K562 (cell line): ENCODE measurements at regions not wholly inside any gene's neighbourhood (a gene's known extent, or its start where the extent isn't known, plus 50 kb on each side); places are given as distances from the start of the nearest gene placed in this dataset.

Source experiments
- ATAC-seq: fragments of 200-7000 bp; cut with Tn5 transposase; 3 replicates; pipeline ENCODE4 v1.9.1; 2020; ENCODE audit warnings: moderate library complexity
- BruUV-seq: library from RNA; stranded (reverse); fragments of 400-500 nt; replicated peaks from 2 replicates; lab custom pipeline; 2021; lab: Mats Ljungman, UMichigan
- CTCF ChIA-PET: fragments of 300-600 bp; formaldehyde crosslinking; extraction: SDS; loops from one replicate; lab custom pipeline; 2021; ENCODE audit warnings: low intra/inter-chr PET ratio; lab: Yijun Ruan, JAX
- POLR2A ChIA-PET: fragments of 300-600, 350-650 bp; sonication (Branson Sonifier 250); formaldehyde crosslinking; extraction: SDS; loops from one replicate; lab custom pipeline; 2021; ENCODE audit warnings: antibody characterized with exemption, inconsistent platforms; lab: Yijun Ruan, JAX
- DNase-seq, 4 experiments: peaks; one replicate each; pipeline versions ENCODE4 v3.0.0 to v3.0.0-alpha.2; 2011 to 2018; ENCODE audit warnings: low spot score in 3 of 4, mixed read lengths in 3 of 4; ENCODE audit errors: extremely low read depth in 1 of 4
- FAIRE-seq: peaks from 2 replicates; lab custom pipeline; 2011; peaks lifted over from hg19 to GRCh38; lab: Jason Lieb, UNC
- H2AFZ ChIP-seq: 2 replicates; pipeline ENCODE4 v1.6.0; 2011; ENCODE audit warnings: low read depth, low read length, control low read depth, inconsistent platforms
- H3K27ac ChIP-seq: fragments of 200-600 bp; 3 replicates; pipeline ENCODE4 v1.8.0; 2011; ENCODE audit warnings: low read depth, mild to moderate bottlenecking, control low read depth, inconsistent platforms, low read length, moderate library complexity, mixed read lengths; ENCODE audit errors: extremely low read depth
- H3K27me3 ChIP-seq, 2 experiments: fragments of 300-600 bp in 1 of 2; 2 replicates in 1 of 2; 3 replicates in 1 of 2; pipeline versions ENCODE4 v1.6.0 to v1.8.0; 2011; ENCODE audit warnings: inconsistent platforms in 2 of 2, low read length in 2 of 2, mild to moderate bottlenecking in 1 of 2, mixed read lengths in 1 of 2, moderate library complexity in 1 of 2; ENCODE audit not compliant: control insufficient read depth in 2 of 2, insufficient read depth in 2 of 2
- H3K36me3 ChIP-seq: fragments of 300-600 bp; 3 replicates; pipeline ENCODE4 v1.8.0; 2011; ENCODE audit warnings: mild to moderate bottlenecking, low read length, inconsistent platforms; ENCODE audit not compliant: control insufficient read depth, insufficient read depth
- H3K4me1 ChIP-seq, 2 experiments: fragments of 200-600 bp in 1 of 2; replicated peaks in 1 of 2; 2 replicates in 1 of 2; 3 replicates in 1 of 2; pipeline versions ENCODE4 v1.5.1 to v1.8.0; 2011; ENCODE audit warnings: inconsistent platforms in 2 of 2, low read length in 2 of 2, mild to moderate bottlenecking in 1 of 2, mixed read lengths in 1 of 2, moderate library complexity in 1 of 2; ENCODE audit not compliant: control insufficient read depth in 2 of 2, insufficient read depth in 2 of 2
- H3K4me2 ChIP-seq: 2 replicates; pipeline ENCODE4 v1.6.1; 2011; ENCODE audit warnings: low read length, control low read depth, inconsistent platforms, mixed read lengths; ENCODE audit not compliant: insufficient read depth
- H3K4me3 ChIP-seq: fragments of 200-600 bp; sonication (generic), shearing (Covaris generic); 2 replicates; pipeline ENCODE4 v1.5.1; 2016; ENCODE audit warnings: control low read depth, inconsistent platforms
- H3K79me2 ChIP-seq: fragments of 200-600 bp; 3 replicates; pipeline ENCODE4 v1.8.0; 2011; ENCODE audit warnings: low read length, inconsistent platforms; ENCODE audit not compliant: control insufficient read depth, insufficient read depth
- H3K9ac ChIP-seq, 2 experiments: 2 replicates each; pipeline versions ENCODE4 v1.6.0 to v1.6.1; 2011; ENCODE audit warnings: low read depth in 2 of 2, low read length in 2 of 2, control low read depth in 1 of 2, inconsistent platforms in 1 of 2, mild to moderate bottlenecking in 1 of 2, mixed read lengths in 1 of 2; ENCODE audit not compliant: insufficient read depth in 1 of 2
- H3K9me1 ChIP-seq: one replicate; pipeline ENCODE4 v1.6.0; 2011; ENCODE audit warnings: inconsistent platforms, mild to moderate bottlenecking, low read length, moderate library complexity; ENCODE audit not compliant: control insufficient read depth, insufficient read depth
- H3K9me3 ChIP-seq: replicated peaks from 2 replicates; pipeline ENCODE4 v1.5.1; 2011; ENCODE audit warnings: low read depth, low read length, inconsistent platforms; ENCODE audit not compliant: control insufficient read depth, insufficient read depth
- H4K20me1 ChIP-seq: replicated peaks from 2 replicates; pipeline ENCODE4 v1.6.1; 2011; ENCODE audit warnings: low read length, inconsistent platforms, mixed read lengths; ENCODE audit not compliant: control insufficient read depth, insufficient read depth
- ARNT ChIP-seq, 2 experiments: fragments of 450-650 bp; IDR thresholded peaks; 2 replicates each; pipeline ENCODE4 v1.6.1; 2016; ENCODE audit warnings: mild to moderate bottlenecking in 1 of 2
- KDM2B ChIP-seq: fragments of 250-450 bp; sonication (Bioruptor Pico); IDR thresholded peaks from 2 replicates; pipeline ENCODE4 v1.8.0; 2021; ENCODE audit warnings: mild to moderate bottlenecking, moderate library complexity
- MEF2D ChIP-seq: conservative IDR thresholded peaks from 2 replicates; pipeline ENCODE4 v1.6.1; 2016; ENCODE audit warnings: low read depth, missing genetic modification characterization, missing compliant biosample characterization
- PCBP2 ChIP-seq: fragments of 200-400 bp; formaldehyde crosslinking; IDR thresholded peaks from 2 replicates; pipeline ENCODE4 v1.6.1; 2018; ENCODE audit warnings: low read length, low read depth, mild to moderate bottlenecking, moderate library complexity; ENCODE audit not compliant: poor library complexity, severe bottlenecking
- POLR2AphosphoS2 ChIP-seq: IDR thresholded peaks from 2 replicates; pipeline ENCODE4 v1.6.1; 2012; ENCODE audit warnings: low read length, improper control_type of control experiment
- TBP ChIP-seq: optimal IDR thresholded peaks from 2 replicates; pipeline ENCODE3; 2011; ENCODE audit warnings: low read depth, low read length, improper control_type of control experiment
- ZC3H11A ChIP-seq: IDR thresholded peaks from 2 replicates; pipeline ENCODE4 v1.6.1; 2012; ENCODE audit warnings: low read depth, low read length, improper control_type of control experiment
- ZNF12 ChIP-seq: sonication (generic); formaldehyde crosslinking; IDR thresholded peaks from 2 replicates; pipeline ENCODE4 v1.4.0; 2020; ENCODE audit warnings: mild to moderate bottlenecking, missing genetic modification reagents
- WGBS: fragments of 100-300 bp; shearing (Covaris generic); methylation state at CpG from one replicate; pipeline ENCODE4 v1.1.6; 2016; ENCODE audit warnings: low coverage, mixed read lengths; ENCODE audit not compliant: insufficient coverage; ENCODE audit errors: missing lambda C conversion rate; 5-methylcytosine and 5-hydroxymethylcytosine counted together
- in situ Hi-C: fragments of 300-500 bp; cut with MboI; formaldehyde crosslinking; loops from 4 replicates; pipeline ENCODE4 v1.15.0; 2018; ENCODE audit warnings: inconsistent platforms, mixed read lengths
- intact Hi-C: fragments of 100-400 bp; cut with micrococcal nuclease; formaldehyde crosslinking; loops from 2 replicates; pipeline ENCODE4 v1.14.2; 2022
- TF ChIP-seq, protein P1 (sequence below): fragments of 450-650 bp; formaldehyde crosslinking; IDR thresholded peaks from 2 replicates; pipeline ENCODE4 v1.4.0; 2020; ENCODE audit warnings: mild to moderate bottlenecking, mixed read lengths
- TF ChIP-seq, protein P2 (sequence below): fragments of 250-450 bp; sonication (Bioruptor Pico); IDR thresholded peaks from 2 replicates; pipeline ENCODE4 v1.4.0; 2020; ENCODE audit warnings: mild to moderate bottlenecking, moderate library complexity
- TF ChIP-seq, protein P3 (sequence below), 2 experiments: IDR thresholded peaks; 2 replicates each; pipeline ENCODE4 v1.6.1; 2012; ENCODE audit warnings: improper control_type of control experiment in 2 of 2, low read depth in 2 of 2, low read length in 2 of 2, borderline replicate concordance in 1 of 2

DNA sequence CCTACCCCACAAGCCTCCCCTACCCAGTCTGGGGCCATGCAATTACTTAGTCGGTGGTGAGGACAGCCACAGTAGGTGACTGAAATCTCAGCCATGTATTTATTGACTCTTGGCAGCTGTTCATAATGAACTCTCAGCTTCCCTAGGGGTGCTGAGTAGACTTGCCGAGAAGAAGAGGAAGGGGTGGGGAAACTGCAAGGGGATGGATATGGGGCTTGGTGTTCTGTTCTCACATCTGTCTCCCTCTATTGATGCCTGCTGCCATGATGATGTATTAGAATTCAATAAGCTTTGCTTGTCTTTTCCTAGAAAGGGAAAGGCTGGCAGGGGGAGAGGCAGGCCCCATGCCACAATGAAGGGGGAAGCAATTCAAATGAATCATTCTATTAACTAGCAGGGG lies 112.9 kb downstream of the GP2 start:
- H3K9me1 ChIP-seq, result no peaks in the 10 kb centered on the region
- TF ChIP-seq KDM2B (CRISPR knock-in tag) (no peak), TBP (no peak), ARNT (IDR thresholded peaks at IDR 0.05) (no peak), POLR2AphosphoS2 (no peak), ZC3H11A (no peak), MEF2D (tag) (no peak), PCBP2 (no peak), ZNF12 (CRISPR knock-in tag) (no peak)
- TF ChIP-seq, protein P1, sequence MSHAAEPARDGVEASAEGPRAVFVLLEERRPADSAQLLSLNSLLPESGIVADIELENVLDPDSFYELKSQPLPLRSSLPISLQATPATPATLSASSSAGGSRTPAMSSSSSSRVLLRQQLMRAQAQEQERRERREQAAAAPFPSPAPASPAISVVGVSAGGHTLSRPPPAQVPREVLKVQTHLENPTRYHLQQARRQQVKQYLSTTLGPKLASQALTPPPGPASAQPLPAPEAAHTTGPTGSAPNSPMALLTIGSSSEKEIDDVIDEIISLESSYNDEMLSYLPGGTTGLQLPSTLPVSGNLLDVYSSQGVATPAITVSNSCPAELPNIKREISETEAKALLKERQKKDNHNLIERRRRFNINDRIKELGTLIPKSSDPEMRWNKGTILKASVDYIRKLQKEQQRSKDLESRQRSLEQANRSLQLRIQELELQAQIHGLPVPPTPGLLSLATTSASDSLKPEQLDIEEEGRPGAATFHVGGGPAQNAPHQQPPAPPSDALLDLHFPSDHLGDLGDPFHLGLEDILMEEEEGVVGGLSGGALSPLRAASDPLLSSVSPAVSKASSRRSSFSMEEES (CRISPR knock-in tag), result no peak
- TF ChIP-seq, protein P2, sequence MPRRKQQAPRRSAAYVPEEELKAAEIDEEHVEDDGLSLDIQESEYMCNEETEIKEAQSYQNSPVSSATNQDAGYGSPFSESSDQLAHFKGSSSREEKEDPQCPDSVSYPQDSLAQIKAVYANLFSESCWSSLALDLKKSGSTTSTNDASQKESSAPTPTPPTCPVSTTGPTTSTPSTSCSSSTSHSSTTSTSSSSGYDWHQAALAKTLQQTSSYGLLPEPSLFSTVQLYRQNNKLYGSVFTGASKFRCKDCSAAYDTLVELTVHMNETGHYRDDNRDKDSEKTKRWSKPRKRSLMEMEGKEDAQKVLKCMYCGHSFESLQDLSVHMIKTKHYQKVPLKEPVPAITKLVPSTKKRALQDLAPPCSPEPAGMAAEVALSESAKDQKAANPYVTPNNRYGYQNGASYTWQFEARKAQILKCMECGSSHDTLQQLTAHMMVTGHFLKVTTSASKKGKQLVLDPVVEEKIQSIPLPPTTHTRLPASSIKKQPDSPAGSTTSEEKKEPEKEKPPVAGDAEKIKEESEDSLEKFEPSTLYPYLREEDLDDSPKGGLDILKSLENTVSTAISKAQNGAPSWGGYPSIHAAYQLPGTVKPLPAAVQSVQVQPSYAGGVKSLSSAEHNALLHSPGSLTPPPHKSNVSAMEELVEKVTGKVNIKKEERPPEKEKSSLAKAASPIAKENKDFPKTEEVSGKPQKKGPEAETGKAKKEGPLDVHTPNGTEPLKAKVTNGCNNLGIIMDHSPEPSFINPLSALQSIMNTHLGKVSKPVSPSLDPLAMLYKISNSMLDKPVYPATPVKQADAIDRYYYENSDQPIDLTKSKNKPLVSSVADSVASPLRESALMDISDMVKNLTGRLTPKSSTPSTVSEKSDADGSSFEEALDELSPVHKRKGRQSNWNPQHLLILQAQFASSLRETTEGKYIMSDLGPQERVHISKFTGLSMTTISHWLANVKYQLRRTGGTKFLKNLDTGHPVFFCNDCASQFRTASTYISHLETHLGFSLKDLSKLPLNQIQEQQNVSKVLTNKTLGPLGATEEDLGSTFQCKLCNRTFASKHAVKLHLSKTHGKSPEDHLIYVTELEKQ (CRISPR knock-in tag), result no peak
- TF ChIP-seq, protein P3, sequence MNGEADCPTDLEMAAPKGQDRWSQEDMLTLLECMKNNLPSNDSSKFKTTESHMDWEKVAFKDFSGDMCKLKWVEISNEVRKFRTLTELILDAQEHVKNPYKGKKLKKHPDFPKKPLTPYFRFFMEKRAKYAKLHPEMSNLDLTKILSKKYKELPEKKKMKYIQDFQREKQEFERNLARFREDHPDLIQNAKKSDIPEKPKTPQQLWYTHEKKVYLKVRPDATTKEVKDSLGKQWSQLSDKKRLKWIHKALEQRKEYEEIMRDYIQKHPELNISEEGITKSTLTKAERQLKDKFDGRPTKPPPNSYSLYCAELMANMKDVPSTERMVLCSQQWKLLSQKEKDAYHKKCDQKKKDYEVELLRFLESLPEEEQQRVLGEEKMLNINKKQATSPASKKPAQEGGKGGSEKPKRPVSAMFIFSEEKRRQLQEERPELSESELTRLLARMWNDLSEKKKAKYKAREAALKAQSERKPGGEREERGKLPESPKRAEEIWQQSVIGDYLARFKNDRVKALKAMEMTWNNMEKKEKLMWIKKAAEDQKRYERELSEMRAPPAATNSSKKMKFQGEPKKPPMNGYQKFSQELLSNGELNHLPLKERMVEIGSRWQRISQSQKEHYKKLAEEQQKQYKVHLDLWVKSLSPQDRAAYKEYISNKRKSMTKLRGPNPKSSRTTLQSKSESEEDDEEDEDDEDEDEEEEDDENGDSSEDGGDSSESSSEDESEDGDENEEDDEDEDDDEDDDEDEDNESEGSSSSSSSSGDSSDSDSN (IDR thresholded peaks at IDR 0.05; ENCODE audit: borderline replicate concordance in 1 of 2, low read depth in 2 of 2, low read length in 2 of 2), result no peak
- TF ChIP-seq, all 486 proteins: peak for 0
- no TSS peak for BruUV-seq
- no peak for ATAC-seq
- intact Hi-C loops (no loop called here), in situ Hi-C loops (no loop called here)
- ChIA-PET POLR2A (no interaction called here), CTCF (no interaction called here)
- Histone ChIP-seq H3K4me2 (no peak overlapping the region), H2AFZ (no peak overlapping the region), H3K9ac (no peak overlapping the region), H4K20me1 (no peaks in the 10 kb centered on the region), H3K4me3 (no peak overlapping the region), H3K4me1 (no peaks in the 10 kb centered on the region), H3K9me3 (no peaks in the 10 kb centered on the region), H3K27me3 (peaks cover 5 to 16% of the 10 kb centered on the region in 2 experiments; a peak in 3 of 5 replicates), H3K27ac (no peak overlapping the region), H3K36me3 (no peaks in the 10 kb centered on the region), H3K79me2 (no peaks in the 10 kb centered on the region)
- no peak for DNase-seq
- WGBS, result 0% methylated on average over 2 of the region's 2 CpGs
- no peak for FAIRE-seq
